ENCODE measurements at regions not wholly inside any gene's neighbourhood (a gene's known extent, or its start where the extent isn't known, plus 50 kb on each side); places are given as distances from the start of the nearest gene placed in this dataset.

- no peak for TF ChIP-seq ZNF274 (IDR thresholded peaks at IDR 0.05; ENCODE audit: low read depth, low read length)
- H3K4me3 ChIP-seq (ENCODE audit: low read length), result no peak overlapping the region
These were observed 117.4 kb downstream of the IL12A start for GRCh38 chr3:160105907-160106584.

DNA sequence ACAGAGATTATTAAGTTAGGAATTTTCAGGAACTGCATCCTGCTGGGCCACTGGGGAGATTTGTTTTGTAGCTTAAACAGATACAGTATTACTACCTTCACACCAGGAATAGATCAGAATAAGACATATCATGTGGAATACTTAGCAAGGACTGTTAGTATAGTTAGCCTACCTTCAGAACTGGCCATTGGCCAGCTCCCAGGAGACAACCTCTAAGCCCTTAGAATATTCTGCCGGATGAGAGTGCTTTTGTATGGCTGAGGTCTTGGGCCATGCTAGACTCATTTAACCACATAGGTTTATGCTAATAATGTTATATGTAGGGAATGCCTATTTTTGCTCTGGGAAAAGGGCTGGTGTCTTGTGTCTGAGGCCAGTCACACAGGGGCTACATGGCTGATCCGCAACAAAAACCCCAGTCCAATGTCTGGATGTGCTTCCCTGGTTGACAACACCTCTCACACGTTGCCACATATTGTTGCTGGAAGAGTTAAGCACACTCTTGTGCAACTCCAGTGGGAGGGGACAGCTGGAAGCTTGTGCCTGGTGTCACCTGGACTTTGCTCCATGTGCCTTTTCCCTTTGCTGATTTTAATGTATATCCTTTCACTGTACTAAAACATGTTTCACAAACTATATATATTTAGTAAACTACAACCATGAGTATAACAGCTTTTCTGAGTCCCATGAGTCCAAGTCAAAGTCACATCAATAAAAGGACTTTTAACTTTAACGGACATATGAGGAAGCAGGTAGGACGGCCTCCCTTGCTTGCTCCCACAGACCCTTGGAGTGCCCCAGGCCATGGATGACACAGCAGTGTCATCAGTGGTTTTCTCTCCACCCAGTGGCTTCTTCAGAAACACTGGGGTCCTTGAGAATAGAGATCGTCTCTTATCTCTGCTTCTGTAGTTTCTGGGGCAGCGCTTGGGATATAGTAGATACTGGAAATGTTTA lies 118.0 kb upstream of the C3orf80 start:
- no peak for TF ChIP-seq ZNF274 (IDR thresholded peaks at IDR 0.05; ENCODE audit: low read depth, low read length)
- H3K4me3 ChIP-seq (ENCODE audit: low read length), result no peak overlapping the region

GRCh38 chr3:160108362-160108761 lies 116.9 kb upstream of the C3orf80 start:
- no peak for TF ChIP-seq ZNF274 (IDR thresholded peaks at IDR 0.05; ENCODE audit: low read depth, low read length)
- no peak overlapping the region for H3K4me3 ChIP-seq (ENCODE audit: low read length)

DNA sequence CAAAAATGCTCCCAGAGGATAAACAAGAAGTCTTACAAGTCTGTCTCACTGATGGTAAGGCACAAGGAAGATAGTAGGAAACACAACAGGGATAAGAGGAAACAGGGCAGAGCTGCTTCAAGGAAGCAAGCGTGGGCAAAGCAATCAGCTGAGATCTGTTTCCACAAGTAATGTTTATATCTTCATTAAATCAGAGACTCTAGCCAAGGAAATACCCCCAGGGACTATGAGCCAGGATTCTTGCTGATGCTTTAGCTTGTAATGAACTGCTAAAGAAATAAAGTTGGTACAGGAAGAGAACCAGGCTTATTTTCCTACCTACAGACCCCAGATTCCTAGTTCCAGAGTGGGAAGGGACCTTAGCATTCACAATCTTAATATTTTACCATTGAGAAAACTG lies 112.7 kb upstream of the C3orf80 start:
- no peak for TF ChIP-seq ZNF274 (IDR thresholded peaks at IDR 0.05; ENCODE audit: low read depth, low read length)
- H3K4me3 ChIP-seq (ENCODE audit: low read length), result no peak overlapping the region

DNA sequence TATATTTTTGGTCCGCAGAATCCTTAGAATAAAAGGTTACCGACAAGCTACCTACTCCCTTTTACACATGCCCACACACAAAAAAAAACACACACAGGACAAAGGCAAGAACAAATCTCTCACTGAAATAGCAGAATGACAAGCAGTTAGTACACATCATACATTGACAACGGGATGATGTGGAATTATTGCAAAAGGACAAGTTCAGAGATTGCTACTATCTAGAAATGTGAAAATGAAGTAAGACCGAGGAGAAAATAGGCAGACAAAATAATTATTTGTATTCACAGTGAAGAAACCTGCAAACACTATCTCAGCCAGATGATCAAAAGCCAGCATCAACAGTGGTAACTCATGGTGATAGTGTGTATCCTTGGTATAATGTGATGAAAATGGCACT lies 112.2 kb upstream of the C3orf80 start:
- H3K4me3 ChIP-seq (ENCODE audit: low read length), result no peak overlapping the region
- no peak for TF ChIP-seq ZNF274 (IDR thresholded peaks at IDR 0.05; ENCODE audit: low read depth, low read length)

DNA sequence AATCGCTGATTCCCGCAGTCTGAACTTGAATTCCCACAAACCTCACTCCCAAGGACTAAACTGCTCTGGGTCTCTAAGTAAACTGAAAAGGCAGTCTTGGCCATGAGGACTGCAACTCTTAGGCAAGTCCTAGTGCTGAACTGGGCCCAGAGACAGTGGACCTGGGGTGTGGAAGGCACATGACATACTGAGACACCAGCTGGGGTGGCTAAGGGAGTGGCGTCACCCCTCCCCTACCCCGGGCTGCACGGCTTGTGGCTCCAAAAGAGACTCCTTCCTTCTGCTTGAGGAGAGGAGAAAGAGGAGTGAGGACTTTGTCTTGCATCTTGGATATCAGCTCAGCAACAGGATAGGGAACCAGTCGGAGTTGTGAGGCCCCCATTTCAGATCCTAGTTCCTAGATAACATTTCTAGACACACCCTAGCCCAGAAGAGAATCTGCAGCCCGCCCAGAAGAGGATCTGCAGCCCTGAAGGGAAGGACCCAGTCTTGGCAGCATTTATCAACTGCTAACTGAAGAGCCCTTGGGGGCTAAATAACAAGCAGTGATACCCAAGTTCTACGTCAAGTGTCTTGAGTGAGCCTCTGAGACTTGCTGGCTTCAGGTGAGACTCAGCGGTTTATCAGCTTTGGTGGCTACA lies 110.7 kb upstream of the C3orf80 start:
- no peak for TF ChIP-seq ZNF274 (IDR thresholded peaks at IDR 0.05; ENCODE audit: low read depth, low read length)
- no peak overlapping the region for H3K4me3 ChIP-seq (ENCODE audit: low read length)

DNA sequence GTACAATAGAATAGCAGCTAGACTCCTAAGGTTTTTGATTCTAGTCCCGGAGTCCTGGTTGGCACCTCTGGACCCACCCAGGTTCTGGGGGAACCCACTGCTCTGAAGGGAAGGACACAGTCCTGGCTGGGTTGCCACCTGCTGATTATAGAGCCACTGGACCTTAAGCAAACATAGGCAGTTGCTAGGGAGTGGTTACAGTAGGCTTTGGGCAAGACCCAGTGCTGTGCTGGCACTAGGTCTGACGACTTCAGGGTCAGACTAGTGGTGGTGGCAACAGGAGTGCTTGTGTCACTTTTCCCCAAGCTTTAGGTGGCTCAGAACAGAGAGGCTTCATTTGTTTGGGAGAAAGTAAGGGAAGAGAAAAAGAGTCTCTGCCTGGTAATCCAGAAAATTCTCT lies 109.8 kb upstream of the C3orf80 start:
- H3K4me3 ChIP-seq (ENCODE audit: low read length), result no peak overlapping the region
- TF ChIP-seq ZNF274 (IDR thresholded peaks at IDR 0.05; ENCODE audit: low read depth, low read length), result no peak

DNA sequence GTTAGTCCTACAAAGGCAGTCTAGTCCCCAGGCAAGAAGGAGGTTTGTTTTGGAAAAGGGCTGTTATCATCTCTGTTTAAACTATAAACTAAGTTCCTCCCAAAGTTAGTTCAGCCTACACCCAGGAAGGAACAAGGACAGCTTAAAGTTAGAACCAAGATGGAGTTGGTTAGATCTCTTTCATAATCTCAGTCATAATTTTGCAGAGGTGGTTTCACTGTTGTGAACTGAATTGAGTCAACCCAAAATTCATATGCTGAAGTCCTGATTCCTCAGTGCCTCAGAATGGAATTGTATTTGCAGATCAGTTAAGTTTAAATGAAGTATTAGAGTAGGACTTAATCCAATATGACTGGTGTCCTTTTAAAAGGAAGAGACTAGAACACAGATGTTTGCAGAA lies 101.0 kb upstream of the C3orf80 start:
- no peak for TF ChIP-seq ZNF274 (IDR thresholded peaks at IDR 0.05; ENCODE audit: low read depth, low read length)
- H3K4me3 ChIP-seq (ENCODE audit: low read length), result no peak overlapping the region

DNA sequence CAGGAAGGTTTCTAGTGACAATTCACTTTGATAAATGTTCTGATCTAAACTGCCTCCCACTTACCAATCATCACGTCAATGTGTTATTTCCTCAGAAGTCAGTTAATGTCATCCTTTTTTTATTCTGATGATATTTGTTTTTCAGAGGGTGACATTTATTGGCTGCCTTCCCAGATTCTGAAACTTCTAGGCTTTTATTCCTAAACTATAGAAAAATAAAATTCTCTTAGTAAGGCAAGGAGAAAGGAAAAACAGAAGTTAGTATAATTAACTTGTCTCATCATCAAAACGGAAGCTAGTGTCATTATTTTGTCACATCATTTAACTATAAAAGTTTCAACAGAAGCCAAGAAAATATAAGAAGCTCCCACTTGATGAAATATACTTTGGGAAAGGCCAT lies 100.0 kb upstream of the C3orf80 start:
- TF ChIP-seq ZNF274 (IDR thresholded peaks at IDR 0.05; ENCODE audit: low read depth, low read length), result no peak
- no peak overlapping the region for H3K4me3 ChIP-seq (ENCODE audit: low read length)

- H3K4me3 ChIP-seq (ENCODE audit: low read length), result no peak overlapping the region
- TF ChIP-seq ZNF274 (IDR thresholded peaks at IDR 0.05; ENCODE audit: low read depth, low read length), result no peak
These were observed 99.2 kb upstream of the C3orf80 start for GRCh38 chr3:160126051-160126450.

DNA sequence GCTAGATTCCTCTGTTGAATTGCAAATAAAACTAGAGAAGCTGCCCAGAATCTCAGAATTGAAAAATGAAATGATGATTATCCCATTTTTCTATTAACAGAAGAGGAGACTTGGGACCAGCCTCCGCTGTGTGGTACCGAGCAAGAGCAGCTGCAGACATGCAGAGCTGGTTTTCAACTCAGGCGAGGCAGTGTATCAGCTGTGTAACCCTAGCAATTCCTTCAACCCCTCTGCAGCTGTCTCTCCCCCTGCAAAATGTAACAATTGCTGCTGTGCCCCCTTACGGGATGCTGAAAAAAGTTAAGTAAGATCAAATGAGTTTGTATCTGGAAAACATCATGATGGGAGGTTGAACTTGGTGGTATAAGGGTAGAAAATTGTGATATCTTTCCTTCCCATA lies 98.5 kb upstream of the C3orf80 start:
- no peak for TF ChIP-seq ZNF274 (IDR thresholded peaks at IDR 0.05; ENCODE audit: low read depth, low read length)
- H3K4me3 ChIP-seq (ENCODE audit: low read length), result no peak overlapping the region

DNA sequence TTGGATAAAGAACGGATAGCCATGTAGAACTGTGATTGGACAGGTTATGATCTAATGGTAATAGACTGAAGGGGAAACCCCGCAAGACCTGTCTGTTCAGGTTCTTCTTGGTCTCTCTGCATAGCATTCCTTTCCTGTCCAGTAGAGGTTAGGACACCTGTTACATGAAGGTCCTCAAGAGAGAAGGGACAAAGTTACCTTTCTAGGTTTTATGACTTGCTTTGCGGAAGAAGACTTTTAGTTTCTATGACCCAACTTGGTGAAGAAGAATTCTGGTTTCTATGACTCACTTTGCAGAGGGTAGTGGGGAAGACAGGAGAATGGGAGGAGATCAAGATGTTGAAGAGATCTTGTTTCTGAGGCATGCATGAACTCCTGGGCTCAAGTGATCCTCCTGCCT lies 97.9 kb upstream of the C3orf80 start:
- no peak overlapping the region for H3K4me3 ChIP-seq (ENCODE audit: low read length)
- TF ChIP-seq ZNF274 (IDR thresholded peaks at IDR 0.05; ENCODE audit: low read depth, low read length), result no peak

DNA sequence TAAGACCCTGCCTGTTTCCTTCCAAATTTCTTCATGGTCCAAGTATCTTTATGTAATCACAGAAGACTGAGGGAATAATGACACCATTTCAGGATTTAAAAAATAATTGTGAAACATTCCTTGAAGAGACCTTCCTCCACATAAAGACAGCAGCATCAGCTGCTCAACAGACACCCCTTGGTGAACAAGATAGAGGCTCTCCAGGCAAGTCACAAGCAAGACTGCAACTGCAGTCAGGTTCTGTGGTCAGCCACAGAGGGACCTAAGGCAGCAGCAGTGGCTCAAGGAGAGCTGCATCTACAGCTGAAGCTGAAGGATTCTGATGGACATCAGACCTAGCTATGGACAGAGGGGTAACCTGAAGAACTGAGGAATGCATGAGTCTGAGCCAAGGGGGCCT lies 97.2 kb upstream of the C3orf80 start:
- H3K4me3 ChIP-seq (ENCODE audit: low read length), result no peak overlapping the region
- no peak for TF ChIP-seq ZNF274 (IDR thresholded peaks at IDR 0.05; ENCODE audit: low read depth, low read length)

GRCh38 chr3:160129459-160130061 lies 95.7 kb upstream of the C3orf80 start:
- no peak overlapping the region for H3K4me3 ChIP-seq (ENCODE audit: low read length)
- no peak for TF ChIP-seq ZNF274 (IDR thresholded peaks at IDR 0.05; ENCODE audit: low read depth, low read length)
